HG02981 (cell line): ENCODE measurements at regions not wholly inside any gene's neighbourhood (a gene's known extent, or its start where the extent isn't known, plus 50 kb on each side); places are given as distances from the start of the nearest gene placed in this dataset.

Source experiments
- ATAC-seq: cut with Tn5 transposase; IDR thresholded peaks from one replicate; pipeline ENCODE4 v1.9.1; 2021; ENCODE audit warnings: mild to moderate bottlenecking, moderate library complexity; ENCODE audit not compliant: unreplicated experiment

DNA sequence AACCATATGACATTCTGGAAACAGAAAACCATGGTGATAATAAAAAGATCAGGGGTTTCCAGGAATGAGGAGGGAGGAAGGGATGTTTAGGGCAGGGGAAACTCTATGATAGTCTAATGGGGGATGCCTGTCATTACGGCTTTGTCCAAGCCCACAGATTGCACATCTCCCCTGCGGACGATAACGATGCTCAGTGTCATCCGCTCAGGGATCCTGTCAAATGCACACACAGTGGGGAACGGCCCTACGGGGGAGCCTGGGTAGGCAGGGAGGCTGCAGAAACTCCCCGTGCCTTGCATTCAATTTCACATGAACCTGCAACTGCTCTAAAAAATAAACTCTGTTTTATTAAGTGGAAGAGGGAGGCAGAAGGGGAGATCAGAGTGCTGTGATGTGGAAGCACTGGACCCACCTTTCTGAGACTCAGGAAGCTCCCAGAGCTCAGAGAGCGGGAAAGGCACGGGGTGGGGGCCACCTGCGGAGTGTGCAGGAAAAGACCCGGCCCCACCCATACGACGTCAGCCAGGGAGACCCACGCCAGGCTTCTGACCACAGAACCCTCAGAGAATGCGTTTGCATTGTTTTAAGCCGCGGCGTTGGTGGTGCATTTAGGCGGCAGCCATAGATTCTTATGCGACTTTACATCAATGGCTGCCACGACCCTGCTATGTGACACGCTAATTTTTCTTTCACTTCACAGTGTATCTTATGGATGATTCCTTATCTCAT, 543.5 kb downstream of the BRD1 start:
- ATAC-seq: no peak

DNA sequence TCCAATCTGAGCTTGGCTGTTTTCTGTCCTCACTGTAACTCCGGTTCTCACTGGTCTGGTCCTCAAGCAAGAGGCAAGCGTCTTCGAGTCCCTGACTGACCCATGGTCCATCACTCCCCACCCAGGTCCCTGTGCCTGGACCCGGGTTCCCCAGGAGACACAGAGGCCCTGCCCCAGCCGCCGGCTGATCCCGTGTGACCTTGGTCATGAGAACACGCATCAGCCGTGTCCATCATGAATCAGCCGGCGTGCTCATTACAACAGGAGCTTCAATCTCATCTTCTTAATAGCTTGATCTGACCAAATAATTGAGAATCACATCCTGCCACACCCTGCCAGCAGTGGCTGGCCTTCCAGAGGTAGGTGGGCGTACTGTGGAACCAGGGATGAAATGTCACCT, 545.1 kb downstream of the BRD1 start:
- ATAC-seq: no peak

DNA sequence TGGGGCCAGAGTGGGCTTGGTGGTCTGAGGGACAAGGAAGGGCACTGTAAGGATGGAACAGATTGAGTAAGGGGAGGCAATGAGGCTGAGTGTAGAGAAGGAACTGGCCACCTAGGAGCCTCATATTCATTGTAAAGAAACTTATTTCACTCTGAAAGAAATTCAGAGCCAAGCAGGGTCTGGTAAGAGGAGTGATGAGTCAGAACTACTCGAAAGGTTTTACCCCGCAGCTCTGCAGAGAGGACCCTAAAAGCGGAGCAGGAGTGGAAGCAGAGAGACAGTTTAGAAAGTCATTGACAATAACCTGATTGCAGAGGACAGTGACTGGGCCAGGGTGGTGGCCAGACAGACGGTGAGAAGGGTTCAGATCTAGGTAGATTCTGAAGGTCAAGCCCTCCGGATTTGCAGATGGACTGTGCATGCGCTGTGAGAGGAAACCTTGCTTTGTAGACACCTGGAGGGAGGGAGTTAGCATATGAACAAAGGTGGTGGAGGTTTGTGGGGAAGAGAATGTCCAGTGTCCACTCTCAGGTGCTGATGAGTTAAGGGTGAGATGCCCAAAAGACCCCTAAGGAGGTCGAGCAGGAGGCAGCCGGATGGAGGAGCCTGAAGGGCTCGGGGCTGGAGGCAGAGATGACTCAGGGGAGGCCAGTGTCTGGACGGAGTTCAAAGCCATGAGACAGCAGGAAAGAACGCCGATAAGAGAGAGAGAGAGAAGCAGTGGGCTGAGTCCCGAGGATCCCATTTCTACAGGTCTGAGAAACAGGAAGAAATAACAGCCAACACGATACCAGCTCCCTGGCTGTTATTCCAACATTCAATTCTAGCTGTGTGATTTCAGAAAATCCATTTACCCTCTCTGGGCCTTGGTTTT, 546.0 kb downstream of the BRD1 start:
- ATAC-seq: no peak

DNA sequence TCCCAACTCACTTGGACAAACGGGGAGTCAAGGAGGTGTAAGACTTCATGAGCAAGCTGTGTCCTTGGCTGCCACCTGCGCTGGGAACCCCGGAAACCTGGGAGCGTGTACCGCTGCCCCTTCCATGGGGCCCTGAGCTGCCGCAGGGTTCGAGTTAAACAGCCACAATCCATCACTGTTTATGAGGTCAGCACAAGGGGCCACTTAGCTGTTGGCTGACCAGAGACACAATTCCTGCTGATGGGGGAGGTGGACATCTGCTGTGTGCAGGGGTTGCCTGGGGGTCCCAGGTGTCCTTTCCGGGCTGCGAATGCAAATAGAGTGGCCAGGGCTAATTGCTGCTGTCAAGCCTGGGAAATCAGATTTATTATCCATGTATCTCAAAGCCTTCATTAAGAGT, 549.3 kb downstream of the BRD1 start:
- ATAC-seq: no peak

DNA sequence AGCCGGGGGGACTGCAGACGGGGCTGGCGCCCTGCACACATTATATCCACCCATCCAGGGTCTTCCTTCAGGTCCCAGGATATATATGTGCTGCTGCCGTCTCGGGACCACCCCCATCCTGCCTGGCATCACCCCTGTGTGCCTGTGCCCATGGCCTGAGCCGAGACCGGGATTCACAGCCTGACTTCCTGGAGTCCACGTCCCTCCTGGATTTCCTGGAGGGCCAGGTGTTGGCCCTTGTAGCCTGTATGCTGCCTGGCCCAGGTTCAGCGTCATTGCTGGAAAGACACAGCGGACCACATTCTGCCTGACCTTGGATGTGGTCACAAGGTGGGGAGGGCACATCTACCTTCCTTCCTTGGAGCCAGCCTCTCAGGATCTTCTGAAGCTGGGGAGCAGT, 551.1 kb downstream of the BRD1 start:
- no peak for ATAC-seq

DNA sequence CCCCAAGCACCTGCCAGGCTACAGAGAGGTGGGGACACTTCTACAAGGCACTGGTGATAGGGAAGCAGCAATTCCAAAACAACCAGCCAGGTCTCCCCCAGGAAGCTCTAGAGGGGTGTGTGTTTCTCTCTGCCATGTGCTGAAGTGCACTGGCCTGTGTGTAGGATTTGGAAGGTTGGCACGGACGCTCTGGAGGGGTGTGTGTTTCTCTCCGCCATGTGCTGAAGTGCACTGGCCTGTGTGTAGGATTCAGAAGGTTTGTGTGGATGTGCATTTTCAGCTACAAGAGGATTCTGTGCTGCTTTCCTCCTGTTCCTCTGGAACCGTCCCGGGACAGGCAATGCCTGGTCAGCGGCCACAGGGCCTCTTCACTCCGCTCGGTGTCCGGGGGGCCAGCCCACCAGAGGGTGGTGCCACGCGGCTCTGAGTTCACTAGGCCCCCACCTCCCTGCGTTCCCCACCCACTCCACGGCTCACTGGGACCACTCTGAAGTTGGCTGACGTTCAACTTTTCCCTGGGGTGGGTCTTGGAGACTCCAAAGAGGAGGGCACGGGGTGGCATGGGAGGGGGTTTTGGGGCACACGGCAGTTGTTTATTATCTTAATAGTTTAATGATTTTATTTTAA, 552.8 kb downstream of the BRD1 start:
- no peak for ATAC-seq

DNA sequence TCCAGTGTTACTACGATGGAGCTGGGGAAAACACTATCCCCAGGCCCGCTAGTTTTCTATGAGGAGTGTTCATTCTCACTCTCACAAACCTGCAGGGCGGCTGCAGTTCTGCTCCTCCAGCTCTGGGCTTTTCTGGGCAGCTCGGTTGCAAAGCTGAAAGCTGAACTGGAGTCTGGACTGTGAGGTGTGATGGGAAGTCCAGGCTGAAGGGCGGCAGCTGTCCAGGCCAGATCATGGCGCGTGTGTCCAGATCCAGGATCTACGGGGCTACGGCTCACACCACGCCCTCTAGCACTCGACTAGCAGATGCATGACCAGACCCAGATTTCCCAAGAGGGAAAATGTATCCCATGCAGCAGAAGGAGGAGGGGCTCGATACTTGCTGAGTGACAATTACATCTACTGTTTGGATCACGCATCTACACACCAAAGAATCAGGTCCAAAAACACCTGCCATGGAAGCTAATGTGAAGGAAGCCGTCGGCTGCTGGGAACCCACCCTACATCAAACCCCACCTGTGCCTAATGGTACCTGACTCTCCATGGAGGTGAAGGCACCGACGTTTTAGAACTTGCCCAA, 555.0 kb downstream of the BRD1 start:
- ATAC-seq: no peak

DNA sequence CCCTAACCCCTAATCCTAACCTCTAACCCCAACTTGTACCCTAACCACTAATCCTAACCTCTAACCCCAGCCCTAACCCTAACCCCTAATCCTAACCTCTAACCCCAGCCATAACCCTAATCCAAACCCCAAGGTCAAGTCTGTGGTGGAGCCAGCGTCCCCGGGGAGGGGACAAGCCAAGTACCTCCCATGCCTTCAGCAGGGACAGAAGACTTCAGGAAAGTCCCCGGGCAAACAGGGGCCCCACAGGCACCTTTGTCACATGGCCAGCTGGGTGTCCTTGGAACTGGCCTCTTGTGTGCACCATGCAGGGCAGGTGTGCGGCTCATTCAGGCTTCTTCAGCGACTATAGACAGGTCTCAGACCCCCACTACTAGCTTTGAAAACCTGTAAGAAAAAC, 555.8 kb downstream of the BRD1 start:
- no peak for ATAC-seq

DNA sequence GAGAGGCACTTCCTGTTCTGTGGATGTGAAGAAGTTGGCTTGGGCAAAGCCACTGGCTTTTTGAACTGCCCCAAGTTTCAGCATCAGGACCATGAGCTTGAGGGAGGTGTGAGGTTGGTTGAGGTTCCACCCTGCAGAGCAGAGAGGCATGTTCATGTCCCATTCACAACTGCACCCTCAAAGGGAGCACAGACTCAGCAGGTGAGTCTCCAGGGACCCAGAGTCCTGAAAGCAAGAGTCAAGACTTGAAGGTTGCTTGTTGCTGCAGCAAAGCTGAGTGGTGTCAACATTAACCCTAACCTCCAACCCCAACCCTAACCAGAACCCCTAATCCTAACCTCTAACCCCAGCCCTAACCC, 556.3 kb downstream of the BRD1 start:
- no peak for ATAC-seq

DNA sequence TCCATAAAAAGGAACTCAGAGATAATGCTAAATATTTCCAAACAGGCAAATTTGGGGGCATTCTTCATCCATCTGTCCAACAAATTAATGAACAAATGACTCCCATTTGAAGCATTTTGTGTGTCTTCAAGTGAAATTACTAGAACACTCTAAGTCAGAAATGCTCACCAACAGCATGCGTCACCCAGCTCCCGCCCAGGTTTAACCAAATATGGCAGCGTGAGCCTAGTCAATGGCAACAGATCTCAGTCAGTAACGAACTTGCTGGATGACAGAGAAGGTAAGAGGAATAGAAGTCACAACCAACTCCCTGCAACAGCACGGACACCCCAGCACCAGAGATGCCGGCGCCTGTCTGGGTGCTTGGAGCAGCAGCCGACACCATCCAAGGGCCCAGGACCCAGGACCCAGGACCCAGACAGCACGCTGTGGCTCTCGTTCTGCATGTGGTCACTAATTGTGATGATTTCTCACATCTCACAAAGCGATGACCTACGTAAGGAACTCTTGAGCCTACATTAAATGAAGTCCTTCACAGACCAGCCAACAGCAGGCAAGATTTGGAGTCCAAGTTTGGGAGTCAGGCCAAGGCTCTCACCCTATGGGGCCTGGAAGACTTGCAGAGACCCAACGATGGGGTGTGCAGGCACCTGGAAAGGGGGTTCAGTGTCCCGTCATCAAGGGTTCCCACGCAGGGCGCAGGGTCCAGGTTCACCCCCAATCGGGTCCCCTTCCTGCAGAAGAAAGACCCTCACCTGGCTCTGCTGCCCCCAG, 556.9 kb downstream of the BRD1 start:
- no peak for ATAC-seq

DNA sequence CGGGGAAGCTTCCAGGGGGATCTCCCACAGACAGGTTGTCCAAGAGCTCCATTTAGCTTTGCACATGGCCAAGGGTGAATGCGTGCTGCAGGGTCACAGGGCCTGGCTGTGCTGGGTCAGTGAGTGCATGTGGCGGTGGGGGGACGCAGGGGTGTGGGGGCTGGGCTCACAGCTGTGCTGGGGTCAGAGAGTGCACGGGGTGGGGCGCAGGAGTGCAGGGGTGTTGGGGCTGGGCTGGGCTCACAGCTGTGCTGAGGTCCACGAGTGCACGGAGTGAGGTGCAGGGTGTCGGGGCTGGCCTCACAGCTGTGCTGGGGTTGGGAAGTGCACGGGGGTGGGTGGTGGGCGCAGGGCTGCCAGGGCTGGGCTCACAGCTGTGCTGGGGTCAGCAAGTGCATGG, 557.7 kb downstream of the BRD1 start:
- ATAC-seq: no peak

DNA sequence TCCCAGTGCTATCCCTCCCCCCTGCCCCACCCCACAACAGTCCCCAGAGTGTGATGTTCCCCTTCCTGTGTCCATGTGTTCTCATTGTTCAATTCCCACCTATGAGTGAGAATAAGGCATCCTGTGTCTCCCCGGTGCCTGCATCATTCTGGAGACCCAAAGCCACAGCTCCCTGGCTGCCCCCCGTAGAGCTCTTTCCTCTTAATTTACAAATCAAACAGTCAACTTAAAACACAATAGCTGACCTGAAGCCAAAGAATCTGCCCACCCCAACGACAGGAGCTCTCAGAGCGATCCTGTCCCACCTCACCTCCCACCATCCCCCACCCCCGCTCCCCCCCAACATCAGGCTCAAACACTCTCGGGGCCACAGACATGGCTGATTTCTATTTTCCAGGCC, 558.3 kb downstream of the BRD1 start:
- no peak for ATAC-seq

DNA sequence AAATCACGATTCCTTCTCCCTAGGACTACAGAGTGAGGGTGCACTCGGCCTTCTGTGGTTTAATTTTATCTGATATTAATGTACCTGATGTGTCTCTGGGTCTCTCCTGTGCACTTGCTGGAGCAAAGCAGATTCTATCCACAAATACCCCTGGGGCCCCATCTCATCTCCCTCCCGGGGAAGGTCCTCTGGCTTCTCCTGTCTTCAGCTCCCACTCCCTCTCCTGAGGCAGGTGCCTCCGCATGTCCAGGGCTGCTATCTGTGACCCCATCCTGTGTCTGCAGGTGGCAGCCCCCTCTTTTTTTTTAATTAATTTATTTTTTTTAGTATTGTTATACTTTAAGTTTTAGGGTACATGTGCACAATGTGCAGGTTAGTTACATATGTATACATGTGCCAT, 558.7 kb downstream of the BRD1 start:
- no peak for ATAC-seq

DNA sequence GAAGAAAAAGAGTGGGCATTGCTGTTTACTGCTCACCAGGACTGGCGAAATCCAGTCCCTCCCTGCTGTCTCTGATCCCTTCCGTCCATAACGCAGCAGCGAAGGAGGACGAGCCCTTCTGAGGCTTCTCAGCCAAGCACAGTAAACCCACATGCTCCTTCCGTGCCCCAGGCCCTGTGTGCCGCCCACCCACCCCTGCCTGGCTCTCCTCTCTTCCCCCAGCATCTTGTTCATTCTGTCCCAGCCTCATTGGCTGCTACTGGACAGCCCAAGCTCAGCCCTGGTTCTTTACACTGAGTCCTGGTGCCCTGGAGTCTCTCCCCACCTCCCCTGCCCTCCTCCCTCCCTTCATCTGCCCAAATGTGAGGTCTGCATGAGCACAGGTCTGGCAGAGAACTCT, 559.7 kb downstream of the BRD1 start:
- ATAC-seq: no peak

DNA sequence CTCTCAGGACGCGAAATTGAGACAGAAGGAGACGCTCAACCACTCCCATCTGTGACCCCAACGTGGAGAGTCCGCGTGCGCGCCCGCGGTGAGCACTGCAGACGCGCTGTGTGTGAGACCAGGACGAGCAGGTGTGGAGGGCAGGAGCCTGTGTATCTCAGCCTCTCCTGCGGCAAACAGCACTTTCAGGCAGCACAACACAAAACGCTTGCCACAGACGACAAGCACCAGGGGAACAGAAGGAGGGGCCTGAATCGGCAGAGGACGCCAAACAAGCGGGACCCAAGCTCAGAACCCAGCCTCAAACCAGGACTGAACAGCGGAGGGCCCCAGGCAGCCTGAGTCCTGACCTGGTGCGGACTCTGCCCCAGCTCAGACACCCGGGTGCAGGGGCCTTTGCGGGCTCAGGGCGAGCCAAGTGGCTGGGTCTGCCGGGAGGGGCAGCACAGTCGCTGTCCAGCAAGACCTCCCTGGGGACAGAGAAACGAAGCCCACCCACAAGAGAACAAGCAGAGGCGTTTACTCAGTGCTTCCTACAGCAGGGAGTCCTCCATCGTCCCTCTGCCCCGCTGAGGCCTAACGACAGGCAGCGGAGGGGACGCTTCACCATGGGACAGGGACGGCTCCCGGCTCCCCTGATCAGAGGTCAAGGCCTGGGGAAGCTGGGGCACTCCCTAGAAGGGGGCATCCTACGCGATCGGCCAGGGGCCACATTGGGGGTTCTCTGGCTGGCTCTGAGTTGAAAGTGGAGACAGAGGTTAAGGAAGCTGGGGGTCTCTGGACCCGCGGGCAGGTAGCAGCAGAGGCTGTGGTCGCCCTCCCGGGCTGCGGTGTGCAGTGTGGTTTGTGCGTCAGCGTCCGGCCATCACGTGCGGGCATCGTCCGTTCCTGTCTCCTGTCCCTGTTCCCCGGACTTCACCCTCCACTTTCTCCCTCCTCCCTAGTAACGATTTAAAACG, 560.8 kb downstream of the BRD1 start:
- ATAC-seq: no peak

DNA sequence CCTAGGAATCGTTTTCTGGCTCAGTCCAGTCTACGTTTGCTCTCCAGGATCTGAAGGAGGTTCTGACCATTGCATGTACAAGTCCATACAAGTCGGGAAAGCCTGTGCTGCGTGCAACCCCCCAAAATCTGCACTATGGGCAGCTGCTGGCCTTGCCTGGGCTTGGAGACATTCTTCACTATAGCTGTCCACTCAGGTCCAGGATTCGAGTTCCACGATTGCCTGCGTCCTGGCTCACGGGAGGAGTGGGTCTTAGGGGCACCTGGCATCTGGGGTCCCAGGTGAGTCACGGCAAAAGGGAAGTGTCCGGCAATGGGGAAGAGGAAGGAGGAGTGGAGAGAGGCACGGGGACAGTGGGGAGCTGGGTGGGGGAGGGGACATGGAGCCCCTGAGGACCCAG, 563.0 kb downstream of the BRD1 start:
- ATAC-seq: no peak

DNA sequence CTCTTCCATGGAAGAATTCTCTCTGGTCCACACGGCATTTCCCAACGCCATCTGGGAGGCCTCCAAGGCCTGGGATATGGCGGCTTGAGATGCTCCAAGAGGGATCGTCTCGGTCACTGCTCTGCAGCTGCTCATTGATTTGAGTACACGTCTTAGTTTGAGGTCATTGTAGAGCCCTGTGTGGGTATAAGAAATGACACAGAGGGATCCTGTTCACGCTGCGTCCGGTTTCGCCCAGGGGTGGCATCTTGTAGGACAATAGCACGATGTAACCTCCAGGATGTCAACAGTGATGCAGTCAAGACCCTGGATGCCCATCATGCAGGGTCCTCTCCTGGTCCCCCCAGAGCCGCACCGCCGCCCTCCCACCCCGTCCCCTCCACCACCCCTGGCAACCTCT, 564.6 kb downstream of the BRD1 start:
- no peak for ATAC-seq

DNA sequence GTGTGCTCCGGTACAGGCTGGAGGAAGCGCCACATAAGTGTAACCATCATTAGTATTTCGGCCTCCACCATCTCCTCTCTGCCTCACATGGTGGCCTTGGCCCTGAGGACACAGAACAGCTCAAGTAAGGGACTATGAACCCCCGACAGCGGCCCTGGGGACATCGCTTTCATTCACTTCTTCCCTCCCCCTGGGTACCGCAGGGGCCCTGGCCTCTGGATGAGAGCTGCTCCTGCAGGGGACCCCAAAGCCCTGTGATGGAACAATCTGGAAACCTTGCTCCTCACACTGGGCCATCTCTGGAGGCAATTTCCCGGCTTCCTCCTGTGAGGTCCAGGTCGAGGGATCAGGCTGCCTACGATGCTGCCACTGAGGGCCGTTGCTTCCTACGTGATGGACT, 565.5 kb downstream of the BRD1 start:
- ATAC-seq: no peak

DNA sequence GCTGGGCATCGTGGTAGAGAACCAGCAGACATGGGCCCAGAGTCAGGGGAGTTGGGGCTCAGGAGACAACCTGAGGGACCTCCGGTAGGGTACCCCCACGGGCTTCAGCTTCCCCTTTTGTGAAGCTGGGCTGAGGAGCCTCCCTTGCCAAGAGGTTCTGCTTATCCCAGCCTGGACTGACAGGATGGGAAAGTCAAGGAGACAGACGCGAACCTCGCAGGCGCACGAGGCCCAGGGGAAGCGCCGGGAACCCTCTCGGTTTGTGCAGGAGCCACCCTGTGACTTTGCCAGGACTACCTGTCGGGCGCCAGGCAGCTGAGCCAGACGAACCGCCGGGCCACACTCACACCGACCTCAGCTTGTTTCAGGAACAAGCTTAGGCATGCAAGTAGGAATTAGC, 566.1 kb downstream of the BRD1 start:
- ATAC-seq: no peak
